ENCODE measurements at regions not wholly inside any gene's neighbourhood (a gene's known extent, or its start where the extent isn't known, plus 50 kb on each side); places are given as distances from the start of the nearest gene placed in this dataset.

DNA sequence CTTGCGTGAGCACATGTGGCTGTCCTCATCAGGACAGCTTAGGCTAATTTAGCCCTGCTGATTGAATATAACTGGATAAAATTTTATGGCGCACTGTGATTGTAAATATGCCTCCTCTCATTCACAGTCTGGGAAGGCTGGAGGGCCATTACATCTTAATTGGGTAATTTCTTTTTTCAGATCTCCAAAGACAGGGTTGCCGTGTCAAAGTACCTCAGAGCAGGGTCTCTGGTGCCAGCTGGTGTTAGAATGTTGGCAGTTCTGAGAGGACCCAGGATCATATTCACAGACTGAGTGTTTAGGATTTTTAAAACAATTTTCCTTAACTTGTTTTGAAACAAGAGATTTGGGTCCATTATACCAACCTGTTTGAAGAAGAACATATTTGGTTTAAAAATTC lies 455.7 kb upstream of the TLE4 start:
- no peak for DNase-seq (ENCODE audit: insufficient read length, low spot score)
- TF ChIP-seq, protein P1, sequence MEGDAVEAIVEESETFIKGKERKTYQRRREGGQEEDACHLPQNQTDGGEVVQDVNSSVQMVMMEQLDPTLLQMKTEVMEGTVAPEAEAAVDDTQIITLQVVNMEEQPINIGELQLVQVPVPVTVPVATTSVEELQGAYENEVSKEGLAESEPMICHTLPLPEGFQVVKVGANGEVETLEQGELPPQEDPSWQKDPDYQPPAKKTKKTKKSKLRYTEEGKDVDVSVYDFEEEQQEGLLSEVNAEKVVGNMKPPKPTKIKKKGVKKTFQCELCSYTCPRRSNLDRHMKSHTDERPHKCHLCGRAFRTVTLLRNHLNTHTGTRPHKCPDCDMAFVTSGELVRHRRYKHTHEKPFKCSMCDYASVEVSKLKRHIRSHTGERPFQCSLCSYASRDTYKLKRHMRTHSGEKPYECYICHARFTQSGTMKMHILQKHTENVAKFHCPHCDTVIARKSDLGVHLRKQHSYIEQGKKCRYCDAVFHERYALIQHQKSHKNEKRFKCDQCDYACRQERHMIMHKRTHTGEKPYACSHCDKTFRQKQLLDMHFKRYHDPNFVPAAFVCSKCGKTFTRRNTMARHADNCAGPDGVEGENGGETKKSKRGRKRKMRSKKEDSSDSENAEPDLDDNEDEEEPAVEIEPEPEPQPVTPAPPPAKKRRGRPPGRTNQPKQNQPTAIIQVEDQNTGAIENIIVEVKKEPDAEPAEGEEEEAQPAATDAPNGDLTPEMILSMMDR (IDR thresholded peaks at IDR 0.05; ENCODE audit: insufficient read depth, missing control alignments): no peak
- FAIRE-seq: no peak

DNA sequence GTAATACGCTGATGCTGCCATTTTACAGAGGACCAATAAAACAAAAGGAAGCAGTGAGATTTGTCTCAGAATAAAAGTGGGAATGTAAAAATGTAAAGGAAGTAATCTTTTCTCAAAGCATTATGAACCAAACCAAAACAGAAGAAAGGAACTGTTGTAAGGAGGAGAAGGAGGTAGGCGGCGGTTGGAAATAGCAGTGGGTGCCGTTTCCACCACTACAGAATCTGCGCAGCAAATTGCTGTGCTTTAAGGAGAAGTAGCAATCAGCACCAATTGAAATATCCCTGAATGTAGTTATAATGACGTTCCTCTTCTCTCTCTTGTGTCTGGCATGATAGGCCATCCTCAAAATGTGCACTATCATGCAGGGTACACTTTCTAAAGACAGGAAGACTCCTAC lies 455.1 kb upstream of the TLE4 start:
- no peak for DNase-seq (ENCODE audit: insufficient read length, low spot score)
- FAIRE-seq: no peak
- TF ChIP-seq, protein P1 (IDR thresholded peaks at IDR 0.05; ENCODE audit: insufficient read depth, missing control alignments): no peak

DNA sequence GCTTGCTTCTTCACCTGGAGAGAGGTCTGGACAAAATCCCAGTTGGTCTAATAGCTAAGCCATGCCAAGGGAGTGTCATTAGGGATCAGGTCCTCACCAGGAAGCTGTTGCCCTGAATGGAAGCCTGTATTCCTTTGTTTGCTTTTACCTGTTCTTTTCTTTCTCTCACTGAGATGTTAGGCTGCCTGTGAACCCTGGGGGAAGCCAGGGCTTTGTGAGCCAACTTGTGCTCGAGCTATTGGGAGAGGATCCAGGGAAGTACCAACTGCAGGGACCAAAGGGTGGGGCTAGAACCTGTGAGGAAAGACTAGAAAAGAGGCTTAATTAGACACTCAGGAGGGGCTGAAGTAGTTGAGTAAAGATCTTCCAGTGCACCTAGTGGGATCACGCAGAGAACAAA lies 451.2 kb upstream of the TLE4 start:
- DNase-seq (ENCODE audit: insufficient read length, low spot score): no peak
- TF ChIP-seq, protein P1 (IDR thresholded peaks at IDR 0.05; ENCODE audit: insufficient read depth, missing control alignments): no peak
- no peak for FAIRE-seq

DNA sequence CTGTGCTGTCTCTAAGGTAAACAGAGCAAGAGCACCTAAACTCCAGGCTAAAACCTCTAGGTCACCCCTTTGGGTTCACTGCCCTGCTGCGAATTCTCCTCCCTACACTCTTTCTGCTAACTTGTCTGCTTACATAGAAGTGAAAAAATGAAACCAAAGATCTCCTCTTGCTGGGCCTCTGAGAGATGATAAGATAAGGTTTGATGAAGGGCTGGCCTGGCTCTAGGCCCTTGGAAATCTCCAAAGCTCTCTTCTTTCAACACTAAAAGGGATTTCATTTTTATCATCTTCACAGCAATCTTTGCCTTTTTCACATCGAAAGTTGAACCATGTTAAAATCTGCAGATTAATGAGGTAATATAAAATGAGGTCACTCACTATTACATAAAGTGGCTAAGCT lies 450.8 kb upstream of the TLE4 start:
- no peak for FAIRE-seq
- TF ChIP-seq, protein P1 (IDR thresholded peaks at IDR 0.05; ENCODE audit: insufficient read depth, missing control alignments): no peak

DNA sequence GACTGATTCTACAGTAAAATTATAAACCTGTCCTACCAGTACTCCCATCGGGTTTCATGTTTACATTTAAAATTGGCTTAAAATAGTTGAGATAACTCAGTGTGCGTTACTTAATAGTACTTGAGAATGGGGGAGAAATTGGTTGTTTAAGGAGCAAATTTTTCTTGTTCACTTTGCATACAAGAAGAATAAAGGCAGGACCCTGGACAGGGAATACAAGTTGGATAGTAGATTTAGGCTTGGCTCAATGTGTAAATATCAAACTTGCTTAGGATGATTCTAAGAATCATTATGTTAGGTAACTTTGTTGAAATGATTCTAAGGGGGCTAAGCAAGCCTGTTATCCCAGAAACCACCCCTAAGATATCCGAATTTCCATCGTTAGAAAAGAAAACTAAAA lies 448.4 kb upstream of the TLE4 start:
- no peak for DNase-seq (ENCODE audit: insufficient read length, low spot score)
- no peak for FAIRE-seq
- TF ChIP-seq, protein P1 (IDR thresholded peaks at IDR 0.05; ENCODE audit: insufficient read depth, missing control alignments): no peak

More for the DNA sequence above, 450.8 kb upstream of the TLE4 start:
- no peak for DNase-seq (ENCODE audit: insufficient read length, low spot score)

DNA sequence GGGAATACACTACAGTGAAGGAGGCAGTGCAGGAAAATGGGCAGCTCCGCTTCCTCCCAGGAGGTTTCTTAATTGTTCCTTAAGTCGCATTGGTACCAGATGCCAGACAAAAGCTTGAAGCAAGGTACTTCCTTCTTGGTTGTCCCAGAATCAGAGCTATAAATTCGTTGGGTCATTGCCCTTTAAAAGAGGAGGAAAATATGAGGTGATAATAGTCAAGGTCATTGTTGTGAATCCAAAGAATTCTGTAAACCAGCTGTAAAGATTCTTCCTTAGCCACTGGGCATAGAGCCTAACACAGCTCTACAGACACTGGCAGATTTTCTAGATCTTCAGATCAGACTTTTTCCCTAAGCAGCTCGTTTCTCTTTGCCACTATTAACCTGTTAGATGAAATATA lies 444.1 kb upstream of the TLE4 start:
- DNase-seq (ENCODE audit: insufficient read length, low spot score) (no peak), FAIRE-seq (no peak)
- TF ChIP-seq, protein P1 (IDR thresholded peaks at IDR 0.05; ENCODE audit: insufficient read depth, missing control alignments): no peak

DNA sequence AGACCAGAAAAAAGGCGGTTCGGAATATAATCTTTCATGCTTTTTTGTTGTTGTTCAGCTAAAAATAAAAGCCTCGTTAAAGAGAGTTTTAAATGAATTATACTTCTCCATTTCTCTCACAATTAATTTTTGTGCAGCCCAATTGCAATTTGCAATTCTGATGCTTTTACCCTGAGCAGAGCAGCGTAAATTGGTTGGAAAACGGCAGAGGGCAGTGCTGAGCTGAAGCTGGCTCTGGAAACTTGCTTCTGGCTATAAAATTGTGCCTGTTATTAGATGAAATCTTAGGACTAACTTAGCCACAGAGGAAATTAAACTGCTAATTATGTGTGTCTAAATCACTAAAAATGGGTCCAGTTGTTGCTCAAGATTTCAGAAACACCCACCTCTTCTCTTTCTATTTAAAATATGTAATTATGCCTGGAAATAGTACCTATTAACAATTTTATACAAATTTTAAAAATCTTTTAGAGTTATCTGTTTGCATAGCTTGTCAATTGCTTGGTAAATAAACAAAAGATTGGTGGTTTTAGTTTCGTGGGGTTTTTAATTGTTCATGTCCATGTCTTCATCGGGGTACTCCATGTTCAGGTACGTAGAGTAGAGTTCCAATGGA lies 441.8 kb upstream of the TLE4 start:
- DNase-seq (ENCODE audit: insufficient read length, low spot score) (no peak), FAIRE-seq (no peak)
- TF ChIP-seq, protein P1 (IDR thresholded peaks at IDR 0.05; ENCODE audit: insufficient read depth, missing control alignments): peak; percentile 83

All from D721Med (cell line).